ENCODE measurements at regions not wholly inside any gene's neighbourhood (a gene's known extent, or its start where the extent isn't known, plus 50 kb on each side); places are given as distances from the start of the nearest gene placed in this dataset.
"Not testable (repeated sequence)": the region's sequence is repeated elsewhere in the genome, so short reads cannot be mapped to it uniquely, and the experiment has no call there.

GRCh38 chr3:150232992-150233451 is 175.1 kb upstream of the TSC22D2 start:
- no peak overlapping the region for H3K4me3 Mint-ChIP-seq
- DNase-seq (no peak), ATAC-seq (ENCODE audit: low read depth) (no peak)
- H3K27ac Mint-ChIP-seq: no peak overlapping the region
- H3K36me3 Mint-ChIP-seq: no peaks in the 10 kb centered on the region
- POLR2A ChIA-PET: no interaction called here
- no peaks in the 10 kb centered on the region for H3K4me1 Mint-ChIP-seq
- H3K9me3 Mint-ChIP-seq: no peaks in the 10 kb centered on the region
- peaks cover 5% of the 10 kb centered on the region for H3K27me3 Mint-ChIP-seq

- ATAC-seq (ENCODE audit: low read depth): no peak
- DNase-seq: no peak
- Mint-ChIP-seq H3K4me3 (no peak overlapping the region), H3K27ac (no peak overlapping the region), H3K9me3 (no peaks in the 10 kb centered on the region), H3K27me3 (peaks cover 14% of the 10 kb centered on the region), H3K36me3 (no peaks in the 10 kb centered on the region), H3K4me1 (no peaks in the 10 kb centered on the region)
- POLR2A ChIA-PET: no interaction called here
Measured at GRCh38 chr3:150230037-150230436, 178.1 kb upstream of the TSC22D2 start.

- H3K4me3 Mint-ChIP-seq; POLR2A ChIA-PET; H3K27ac Mint-ChIP-seq; H3K4me1 Mint-ChIP-seq; DNase-seq; H3K9me3 Mint-ChIP-seq; H3K36me3 Mint-ChIP-seq; ATAC-seq (ENCODE audit: low read depth): not testable (repeated sequence)
- H3K27me3 Mint-ChIP-seq: peaks cover 16% of the 10 kb centered on the region
Measured at GRCh38 chr3:150228626-150229025, 179.5 kb upstream of the TSC22D2 start.

GRCh38 chr3:150227839-150228238 is 180.3 kb upstream of the TSC22D2 start:
- DNase-seq: peak; percentile 45
- Mint-ChIP-seq H3K9me3 (no peaks in the 10 kb centered on the region), H3K27ac (no peak overlapping the region), H3K4me3 (no peak overlapping the region), H3K27me3 (peaks cover 18% of the 10 kb centered on the region), H3K4me1 (no peaks in the 10 kb centered on the region), H3K36me3 (no peaks in the 10 kb centered on the region)
- ATAC-seq (ENCODE audit: low read depth): peak; percentile 33
- POLR2A ChIA-PET: no interaction called here

GRCh38 chr3:150225986-150226385 is 182.1 kb upstream of the TSC22D2 start:
- Mint-ChIP-seq H3K27me3 (peaks cover 23% of the 10 kb centered on the region), H3K9me3 (no peaks in the 10 kb centered on the region), H3K4me1 (no peaks in the 10 kb centered on the region), H3K36me3 (no peaks in the 10 kb centered on the region), H3K4me3 (no peak overlapping the region), H3K27ac (no peak overlapping the region)
- no peak for ATAC-seq (ENCODE audit: low read depth)
- no peak for DNase-seq
- POLR2A ChIA-PET: no interaction called here

- POLR2A ChIA-PET: no interaction called here
- H3K27ac Mint-ChIP-seq: no peak overlapping the region
- no peaks in the 10 kb centered on the region for H3K36me3 Mint-ChIP-seq
- DNase-seq: no peak
- H3K4me1 Mint-ChIP-seq: no peaks in the 10 kb centered on the region
- peaks cover 27% of the 10 kb centered on the region for H3K27me3 Mint-ChIP-seq
- no peak overlapping the region for H3K4me3 Mint-ChIP-seq
- ATAC-seq (ENCODE audit: low read depth): no peak
- H3K9me3 Mint-ChIP-seq: no peaks in the 10 kb centered on the region
Measured at GRCh38 chr3:150223558-150223957, 184.5 kb upstream of the TSC22D2 start.

- ATAC-seq (ENCODE audit: low read depth) (no peak), DNase-seq (no peak)
- H3K4me1 Mint-ChIP-seq: no peaks in the 10 kb centered on the region
- H3K27me3 Mint-ChIP-seq: peaks cover 27% of the 10 kb centered on the region
- no peak overlapping the region for H3K4me3 Mint-ChIP-seq
- H3K36me3 Mint-ChIP-seq: no peaks in the 10 kb centered on the region
- POLR2A ChIA-PET: no interaction called here
- no peak overlapping the region for H3K27ac Mint-ChIP-seq
- no peaks in the 10 kb centered on the region for H3K9me3 Mint-ChIP-seq
Measured at GRCh38 chr3:150222691-150223489, 185.2 kb upstream of the TSC22D2 start.

- no peak for ATAC-seq (ENCODE audit: low read depth)
- H3K9me3 Mint-ChIP-seq: no peaks in the 10 kb centered on the region
- H3K36me3 Mint-ChIP-seq: no peaks in the 10 kb centered on the region
- POLR2A ChIA-PET: no interaction called here
- H3K4me3 Mint-ChIP-seq: no peak overlapping the region
- peaks cover 28% of the 10 kb centered on the region for H3K27me3 Mint-ChIP-seq
- no peak for DNase-seq
- no peak overlapping the region for H3K27ac Mint-ChIP-seq
- H3K4me1 Mint-ChIP-seq: no peaks in the 10 kb centered on the region
Measured at GRCh38 chr3:150221904-150222523, 186.1 kb upstream of the TSC22D2 start.

- no peak for ATAC-seq (ENCODE audit: low read depth)
- no peak for DNase-seq
- Mint-ChIP-seq H3K36me3 (no peaks in the 10 kb centered on the region), H3K4me1 (no peaks in the 10 kb centered on the region), H3K27ac (no peak overlapping the region), H3K9me3 (no peaks in the 10 kb centered on the region), H3K27me3 (peaks cover 22% of the 10 kb centered on the region), H3K4me3 (no peak overlapping the region)
- POLR2A ChIA-PET: interaction anchor here (0.6 kb wide), 1 partner anchor 225 kb away, joined by 3 read pairs; no protein-coding TSS in a partner anchor
Measured at GRCh38 chr3:150220799-150221198, 187.3 kb upstream of the TSC22D2 start.

GRCh38 chr3:150220041-150220440 is 188.1 kb upstream of the TSC22D2 start:
- Mint-ChIP-seq H3K4me3 (no peak overlapping the region), H3K27ac (no peak overlapping the region), H3K9me3 (no peaks in the 10 kb centered on the region), H3K4me1 (no peaks in the 10 kb centered on the region), H3K36me3 (no peaks in the 10 kb centered on the region), H3K27me3 (peaks cover 21% of the 10 kb centered on the region)
- ATAC-seq (ENCODE audit: low read depth) (no peak), DNase-seq (no peak)
- POLR2A ChIA-PET: no interaction called here

- Mint-ChIP-seq H3K9me3 (no peaks in the 10 kb centered on the region), H3K4me1 (no peaks in the 10 kb centered on the region), H3K27me3 (peaks cover 19% of the 10 kb centered on the region), H3K4me3 (no peak overlapping the region), H3K36me3 (no peaks in the 10 kb centered on the region), H3K27ac (no peak overlapping the region)
- POLR2A ChIA-PET: no interaction called here
- ATAC-seq (ENCODE audit: low read depth) (no peak), DNase-seq (no peak)
Measured at GRCh38 chr3:150218841-150219240, 189.3 kb upstream of the TSC22D2 start.

GRCh38 chr3:150218236-150218635 is 189.9 kb upstream of the TSC22D2 start:
- no peaks in the 10 kb centered on the region for H3K9me3 Mint-ChIP-seq
- ATAC-seq (ENCODE audit: low read depth) (no peak), DNase-seq (no peak)
- H3K36me3 Mint-ChIP-seq: no peaks in the 10 kb centered on the region
- POLR2A ChIA-PET: interaction anchor here (0.5 kb wide), 1 partner anchor 355 kb away, joined by 3 read pairs; no protein-coding TSS in a partner anchor
- no peak overlapping the region for H3K4me3 Mint-ChIP-seq
- H3K4me1 Mint-ChIP-seq: no peaks in the 10 kb centered on the region
- H3K27ac Mint-ChIP-seq: no peak overlapping the region
- peaks cover 16% of the 10 kb centered on the region for H3K27me3 Mint-ChIP-seq

- Mint-ChIP-seq H3K4me1 (no peaks in the 10 kb centered on the region), H3K27ac (no peak overlapping the region), H3K4me3 (no peak overlapping the region), H3K27me3 (peaks cover 16% of the 10 kb centered on the region), H3K36me3 (no peaks in the 10 kb centered on the region), H3K9me3 (no peaks in the 10 kb centered on the region)
- ATAC-seq (ENCODE audit: low read depth) (no peak), DNase-seq (no peak)
- POLR2A ChIA-PET: no interaction called here
Measured at GRCh38 chr3:150217691-150218090, 190.4 kb upstream of the TSC22D2 start.

All from activated naive CD8-positive, alpha-beta T cell treated with anti-CD3 and anti-CD28 coated beads, Interleukin-2, amount 10 ng/mL, durations not matched to agents 7 days and 5 days (primary cell).